Choroid plexus epithelial cell (primary cell): ENCODE measurements at regions not wholly inside any gene's neighbourhood (a gene's known extent, or its start where the extent isn't known, plus 50 kb on each side); places are given as distances from the start of the nearest gene placed in this dataset.

Source experiments
- DNase-seq: peaks from one replicate; pipeline ENCODE4 v3.0.0-alpha.2; 2010; ENCODE audit warnings: low read depth
- H3K4me3 ChIP-seq: 2 replicates; pipeline ENCODE4 v1.5.1; 2011; ENCODE audit warnings: low read depth, mild to moderate bottlenecking, control low read depth, low read length, moderate library complexity
- TF ChIP-seq, protein P1 (sequence below): conservative IDR thresholded peaks from 2 replicates; pipeline ENCODE4 v1.5.1; 2011; ENCODE audit warnings: low read depth, mild to moderate bottlenecking, control low read depth, inconsistent platforms, low read length, moderate library complexity

DNA sequence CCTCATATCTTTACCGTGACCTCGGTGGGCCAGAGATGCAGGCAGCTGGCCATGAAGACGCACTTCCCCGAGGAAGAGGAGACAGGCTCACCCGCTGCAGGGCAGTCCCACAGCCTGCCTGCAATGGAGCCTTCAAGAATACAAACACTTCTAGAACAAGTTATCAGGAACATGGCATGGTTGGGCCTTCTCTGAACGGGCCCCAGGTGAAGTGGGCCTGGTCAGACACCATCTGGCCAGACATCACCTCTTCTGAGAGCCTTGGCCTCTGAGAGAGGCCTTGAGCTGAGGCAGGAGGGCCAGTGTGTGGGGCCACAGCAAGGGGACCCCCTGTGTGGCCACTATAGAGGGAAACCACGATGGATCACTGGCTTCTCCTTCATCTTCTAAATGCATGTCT lies 112.4 kb upstream of the GDF10 start:
- DNase-seq = no peak
- H3K4me3 ChIP-seq = no peak overlapping the region
- TF ChIP-seq, protein P1, sequence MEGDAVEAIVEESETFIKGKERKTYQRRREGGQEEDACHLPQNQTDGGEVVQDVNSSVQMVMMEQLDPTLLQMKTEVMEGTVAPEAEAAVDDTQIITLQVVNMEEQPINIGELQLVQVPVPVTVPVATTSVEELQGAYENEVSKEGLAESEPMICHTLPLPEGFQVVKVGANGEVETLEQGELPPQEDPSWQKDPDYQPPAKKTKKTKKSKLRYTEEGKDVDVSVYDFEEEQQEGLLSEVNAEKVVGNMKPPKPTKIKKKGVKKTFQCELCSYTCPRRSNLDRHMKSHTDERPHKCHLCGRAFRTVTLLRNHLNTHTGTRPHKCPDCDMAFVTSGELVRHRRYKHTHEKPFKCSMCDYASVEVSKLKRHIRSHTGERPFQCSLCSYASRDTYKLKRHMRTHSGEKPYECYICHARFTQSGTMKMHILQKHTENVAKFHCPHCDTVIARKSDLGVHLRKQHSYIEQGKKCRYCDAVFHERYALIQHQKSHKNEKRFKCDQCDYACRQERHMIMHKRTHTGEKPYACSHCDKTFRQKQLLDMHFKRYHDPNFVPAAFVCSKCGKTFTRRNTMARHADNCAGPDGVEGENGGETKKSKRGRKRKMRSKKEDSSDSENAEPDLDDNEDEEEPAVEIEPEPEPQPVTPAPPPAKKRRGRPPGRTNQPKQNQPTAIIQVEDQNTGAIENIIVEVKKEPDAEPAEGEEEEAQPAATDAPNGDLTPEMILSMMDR = no peak

DNA sequence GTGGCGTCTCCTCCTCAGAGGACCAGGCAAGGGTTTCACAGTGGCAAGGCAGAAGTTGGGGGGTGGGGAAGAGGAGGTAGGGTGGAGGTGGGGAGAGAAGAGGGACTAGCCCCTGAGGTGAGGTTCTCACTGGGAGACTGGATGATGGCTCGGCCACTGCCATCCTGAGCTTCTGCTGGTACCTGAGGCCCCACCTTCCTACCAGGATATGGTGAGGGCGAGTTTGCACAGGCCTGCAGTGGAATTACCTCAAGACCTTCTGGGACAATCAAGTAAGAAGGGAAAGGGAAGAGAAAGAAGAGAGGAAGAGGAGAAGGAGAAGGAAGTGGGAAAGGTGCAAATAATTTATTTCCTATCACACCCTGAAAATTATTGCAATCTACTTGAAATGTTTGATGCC lies 111.8 kb upstream of the GDF10 start:
- H3K4me3 ChIP-seq = no peak overlapping the region
- no peak for DNase-seq
- TF ChIP-seq, protein P1 = no peak

DNA sequence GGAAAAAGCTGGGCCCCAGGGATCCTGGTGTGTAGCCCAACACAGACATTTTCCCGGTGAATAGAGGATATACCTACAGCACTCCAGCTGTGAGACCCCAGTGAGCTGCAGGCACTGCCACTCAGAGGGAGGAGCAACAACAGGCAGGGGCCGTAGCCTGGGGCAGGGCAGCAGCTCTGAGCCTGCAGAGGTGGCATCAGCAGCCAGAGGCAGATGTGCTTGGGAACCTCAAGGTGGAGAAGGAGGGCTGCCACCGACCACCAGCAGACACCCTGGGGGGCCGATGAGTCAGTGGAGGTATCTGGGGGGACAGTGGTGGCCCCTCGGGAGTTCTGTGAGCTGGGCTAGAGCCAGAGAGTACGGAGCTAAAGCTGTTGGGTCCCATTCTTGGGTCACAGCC lies 110.2 kb upstream of the GDF10 start:
- TF ChIP-seq, protein P1 = no peak
- no peak for DNase-seq
- H3K4me3 ChIP-seq = no peak overlapping the region

DNA sequence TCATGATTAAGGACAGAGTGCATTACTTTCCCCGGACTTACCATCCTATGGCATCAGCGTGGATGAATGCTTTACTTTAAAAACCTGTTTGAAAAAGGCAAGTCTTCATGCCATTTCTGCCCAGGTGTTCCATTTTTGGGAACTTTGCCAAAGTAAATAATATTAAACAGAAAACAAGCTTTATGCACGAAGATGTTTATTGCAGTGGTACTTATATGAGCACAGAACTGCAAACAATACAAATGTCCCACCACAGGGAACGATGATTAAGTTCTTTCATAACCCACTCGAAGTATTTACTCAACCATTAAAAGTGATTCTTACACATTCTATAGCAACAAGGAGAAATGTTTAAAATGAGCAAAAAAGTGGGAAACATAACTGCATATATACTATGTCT lies 109.7 kb upstream of the GDF10 start:
- H3K4me3 ChIP-seq = no peak overlapping the region
- DNase-seq = no peak
- TF ChIP-seq, protein P1 = no peak

DNA sequence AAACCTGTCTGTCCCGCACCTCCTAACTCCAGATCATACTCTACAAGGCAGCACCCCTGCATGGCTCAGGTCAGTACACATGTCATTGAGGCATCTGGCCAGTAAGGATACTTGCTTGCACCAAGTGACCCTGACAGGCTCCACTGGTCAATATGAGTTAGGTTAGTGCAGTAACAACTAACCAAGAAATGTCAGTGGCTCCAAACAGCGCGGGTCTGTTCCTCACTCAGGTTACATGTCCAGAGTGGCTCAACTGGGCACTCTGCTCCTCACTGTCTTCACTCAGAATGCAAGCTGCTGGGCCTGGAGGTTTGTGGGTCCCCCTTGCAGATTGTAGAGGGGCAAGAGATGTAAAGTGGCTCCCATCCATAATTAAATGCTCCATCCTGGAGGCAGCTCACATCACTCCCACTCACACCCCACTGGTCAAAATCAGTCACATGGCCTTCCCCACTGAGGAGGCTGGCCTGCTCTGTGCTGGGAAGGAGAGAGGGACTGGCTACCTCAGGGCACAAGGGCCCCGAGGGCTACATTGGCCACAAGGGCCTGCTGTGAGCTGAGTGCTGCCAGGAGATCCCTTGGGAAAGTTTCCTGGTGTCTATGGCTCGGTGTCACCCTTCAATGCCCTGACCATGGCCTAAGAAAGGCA lies 109.1 kb upstream of the GDF10 start:
- no peak overlapping the region for H3K4me3 ChIP-seq
- no peak for DNase-seq
- TF ChIP-seq, protein P1 = no peak

DNA sequence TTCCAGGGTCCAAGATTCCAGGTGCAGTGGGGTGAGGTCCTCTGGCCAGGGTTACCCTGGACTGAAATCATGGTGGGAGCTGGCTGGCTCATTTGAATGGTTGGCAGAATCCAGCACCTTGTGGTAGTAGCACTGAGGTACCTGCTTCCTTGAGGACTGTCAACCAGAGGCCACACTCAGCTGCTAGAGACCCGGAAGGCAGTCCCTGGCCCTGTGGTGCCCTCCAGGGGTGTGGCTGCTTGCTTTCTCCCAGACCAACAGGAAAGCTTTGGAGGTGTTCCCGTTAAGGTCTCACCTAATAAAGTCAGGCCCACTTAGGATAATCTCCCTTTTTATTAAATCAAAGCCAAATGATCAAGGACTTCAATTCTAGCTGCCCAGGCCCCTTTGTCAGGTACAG lies 107.7 kb upstream of the GDF10 start:
- no peak for DNase-seq
- TF ChIP-seq, protein P1 = no peak
- H3K4me3 ChIP-seq = no peak overlapping the region

DNA sequence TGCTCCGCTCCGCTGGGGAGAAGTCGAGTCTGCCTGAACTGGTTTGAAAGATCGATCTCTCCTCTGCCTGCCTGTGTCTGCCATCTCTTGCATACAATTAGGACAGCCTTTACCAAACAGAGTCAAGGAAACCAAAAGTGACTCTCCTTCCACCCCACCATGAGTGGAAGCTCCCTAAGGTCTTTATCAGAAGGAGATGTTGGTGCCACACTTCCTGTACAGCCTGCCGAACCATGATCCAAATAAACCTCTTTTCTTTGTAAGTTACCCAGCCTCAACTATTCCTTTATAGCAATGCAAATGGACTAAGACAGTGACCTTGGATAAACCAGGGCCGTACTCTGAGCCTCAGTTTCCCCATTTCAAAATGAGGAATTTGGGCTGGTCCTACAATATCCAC lies 106.3 kb upstream of the GDF10 start:
- no peak for DNase-seq
- TF ChIP-seq, protein P1 = no peak

More for the DNA sequence above, 106.3 kb upstream of the GDF10 start:
- H3K4me3 ChIP-seq = no peak overlapping the region
